HG02642 (cell line): ENCODE measurements at regions not wholly inside any gene's neighbourhood (a gene's known extent, or its start where the extent isn't known, plus 50 kb on each side); places are given as distances from the start of the nearest gene placed in this dataset.

Experiments used
- ATAC-seq: cut with Tn5 transposase; IDR thresholded peaks from one replicate; pipeline ENCODE4 v1.9.1; 2021; ENCODE audit warnings: mild to moderate bottlenecking; ENCODE audit not compliant: unreplicated experiment, poor library complexity

DNA sequence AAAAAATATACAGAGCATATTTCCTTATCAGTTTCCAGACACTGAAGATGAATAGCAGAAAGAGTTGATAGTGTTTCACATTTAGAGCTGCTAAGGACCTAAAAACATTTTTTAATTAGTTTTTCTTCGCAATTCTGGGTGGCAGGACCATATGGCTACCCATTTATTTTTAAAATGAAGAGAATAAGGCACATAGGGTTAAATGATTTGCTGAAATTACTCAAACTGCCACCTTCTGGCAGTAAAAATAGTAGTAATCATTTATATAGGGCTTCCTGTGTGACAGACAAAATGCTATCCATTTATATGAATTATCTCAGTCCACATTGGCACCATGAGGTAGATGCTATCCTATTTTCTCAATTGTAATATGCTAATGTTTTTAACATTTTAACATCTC is 108.6 kb upstream of the CCDC196 start:
- ATAC-seq = no peak

DNA sequence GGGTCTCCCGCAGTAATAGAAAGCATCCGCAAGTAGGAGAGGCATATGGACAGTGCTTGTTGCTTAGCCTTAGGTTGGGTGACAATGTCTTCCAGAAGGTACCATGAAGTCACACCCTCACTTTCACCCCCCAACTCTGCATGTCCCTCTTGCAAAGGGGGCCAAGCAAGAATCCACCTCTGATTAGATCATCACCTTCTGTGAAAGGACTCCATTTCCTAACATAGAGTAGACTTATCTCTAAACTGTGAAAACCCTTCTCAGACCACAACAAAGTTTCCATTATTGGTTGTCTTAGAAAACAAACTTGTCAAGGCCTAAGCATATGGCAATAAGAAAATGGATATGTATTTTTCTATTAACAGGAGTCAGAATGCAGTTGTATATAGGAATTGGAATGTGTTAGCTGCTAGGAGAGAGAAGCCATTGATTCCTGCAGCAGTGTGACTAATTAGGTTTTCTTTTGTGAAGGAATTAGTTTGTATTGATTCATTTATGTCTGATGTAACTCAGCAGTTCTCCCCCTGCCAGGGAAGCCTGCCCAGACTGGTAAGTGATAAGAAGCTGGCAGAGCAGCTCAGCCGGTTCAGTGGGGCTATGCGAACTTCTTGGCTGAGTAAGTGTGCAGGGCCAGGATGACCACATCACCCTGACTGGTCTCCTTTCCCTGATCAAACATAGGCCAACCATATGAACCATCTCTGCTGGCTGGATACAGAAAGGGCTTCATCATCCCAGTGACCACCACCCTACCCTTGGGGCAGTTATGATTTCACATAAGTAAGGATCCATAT is 107.3 kb upstream of the CCDC196 start:
- ATAC-seq = no peak

DNA sequence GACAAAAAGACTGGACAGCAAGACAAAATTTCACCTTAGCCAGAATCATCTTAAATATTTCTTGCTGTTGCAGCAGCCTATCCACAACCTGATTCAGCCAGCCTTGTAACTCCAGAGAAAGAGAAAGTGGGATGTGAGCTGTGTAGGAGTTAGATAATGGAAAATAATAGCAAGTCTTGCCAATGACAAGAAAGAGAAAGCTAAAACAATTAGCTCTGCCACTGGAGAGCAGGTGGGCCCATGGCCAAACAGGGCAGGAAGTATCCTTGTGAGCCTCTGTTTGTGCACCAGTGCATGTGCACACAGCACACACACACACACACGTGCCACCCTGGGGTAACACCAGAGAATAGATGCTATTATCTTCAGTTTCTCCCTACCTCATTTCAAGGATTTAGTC is 106.0 kb upstream of the CCDC196 start:
- ATAC-seq = no peak

DNA sequence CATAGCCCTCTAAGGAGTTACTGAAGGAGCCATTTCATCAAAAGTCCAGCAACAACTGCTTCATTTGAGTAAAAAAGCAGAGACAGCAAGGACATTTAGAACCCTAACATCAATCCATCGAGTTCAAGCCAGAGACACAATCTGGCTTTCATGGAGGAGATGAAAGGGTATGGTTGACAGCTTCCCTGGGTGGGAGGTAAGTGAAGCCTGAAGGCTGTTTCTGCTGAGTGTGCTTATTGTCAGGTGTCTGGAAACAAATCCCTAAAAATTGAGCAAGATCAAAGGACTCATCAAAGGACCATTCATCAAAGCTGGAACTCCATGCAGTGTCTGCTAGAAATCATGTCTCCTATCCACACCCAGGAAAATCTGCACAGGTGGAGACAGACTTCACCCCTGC is 104.4 kb upstream of the CCDC196 start:
- no peak for ATAC-seq

DNA sequence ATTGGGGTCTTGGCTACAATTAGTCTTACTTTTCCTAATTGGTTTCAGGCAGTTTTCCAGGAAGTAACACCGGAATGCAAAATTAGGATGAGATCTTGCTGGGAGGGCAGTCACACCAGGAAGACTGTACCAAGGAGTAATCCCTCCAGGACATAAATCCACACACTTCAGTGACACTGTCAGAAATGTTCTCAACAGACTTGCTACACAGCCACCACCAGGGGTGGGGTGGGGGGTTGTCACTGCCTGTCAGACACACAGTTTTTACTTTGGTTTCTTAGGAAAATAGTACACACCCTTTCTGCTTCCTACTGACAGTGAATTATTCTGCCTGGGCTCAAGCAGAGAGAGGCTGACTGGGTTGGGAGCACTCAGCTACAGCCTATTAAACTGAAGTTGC is 102.9 kb upstream of the CCDC196 start:
- ATAC-seq = no peak

DNA sequence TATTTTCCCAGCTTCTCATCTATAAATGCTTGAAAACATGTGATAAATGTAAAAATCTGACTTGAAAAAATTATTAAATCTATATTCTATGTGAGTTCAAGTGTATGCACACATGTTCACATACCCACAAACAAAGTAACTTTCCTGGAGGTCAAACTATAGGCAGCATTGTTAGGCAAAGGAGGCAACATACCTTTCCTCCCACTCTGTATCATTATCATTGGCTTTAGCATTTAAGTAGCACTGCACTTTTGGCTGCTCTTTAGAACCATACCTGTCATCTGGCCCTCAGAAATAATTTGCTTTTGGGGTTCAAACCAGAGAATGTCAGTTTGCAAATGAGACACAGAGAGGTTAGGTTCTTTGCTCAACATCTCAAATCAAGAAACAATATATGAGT is 102.4 kb upstream of the CCDC196 start:
- ATAC-seq = no peak

GRCh38 chr14:66388516-66388915 is 97.7 kb upstream of the CCDC196 start:
- ATAC-seq = no peak

DNA sequence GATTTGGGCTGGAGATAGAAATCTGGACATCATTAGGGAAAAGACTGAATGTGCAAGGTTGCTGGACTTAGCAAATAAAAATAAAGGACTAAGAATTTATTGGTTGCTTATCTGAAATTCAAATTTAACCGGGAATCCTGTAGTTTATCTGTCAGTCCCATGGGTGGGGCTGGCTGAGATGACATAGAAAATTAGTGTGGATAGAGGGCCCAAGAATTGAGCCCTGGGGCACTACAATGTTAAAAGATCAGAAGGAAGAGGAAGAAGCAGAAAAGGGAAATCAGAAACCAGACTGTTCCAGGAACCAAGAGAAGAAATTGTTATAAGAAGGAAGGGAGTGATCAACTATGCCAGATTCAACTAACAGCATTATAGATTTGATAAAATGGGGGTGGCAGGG is 96.7 kb upstream of the CCDC196 start:
- ATAC-seq = no peak

GRCh38 chr14:66395300-66395699 is 90.9 kb upstream of the CCDC196 start:
- ATAC-seq = no peak

GRCh38 chr14:66396164-66396563 is 90.0 kb upstream of the CCDC196 start:
- no peak for ATAC-seq

DNA sequence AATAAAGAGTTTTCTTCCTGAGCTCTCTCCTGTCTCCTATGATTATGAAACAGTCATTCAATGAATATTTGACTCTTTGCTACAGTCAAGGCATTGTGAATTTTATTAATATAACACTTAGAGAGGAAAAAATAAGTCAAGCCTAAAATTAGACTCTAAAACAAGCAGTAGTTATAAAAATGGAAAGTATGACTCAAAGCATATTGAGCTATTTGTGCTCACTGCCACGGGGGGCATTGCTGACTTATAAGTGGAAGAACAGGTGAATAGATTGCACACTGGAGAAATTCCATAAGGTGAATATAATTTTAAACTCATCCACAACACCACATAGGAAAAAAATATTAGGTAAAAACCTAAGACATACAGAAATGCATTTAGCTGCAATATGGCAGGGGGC is 87.7 kb upstream of the CCDC196 start:
- no peak for ATAC-seq

GRCh38 chr14:66401449-66402095 is 84.6 kb upstream of the CCDC196 start:
- ATAC-seq = no peak

GRCh38 chr14:66403183-66403582 is 83.0 kb upstream of the CCDC196 start:
- ATAC-seq = no peak

DNA sequence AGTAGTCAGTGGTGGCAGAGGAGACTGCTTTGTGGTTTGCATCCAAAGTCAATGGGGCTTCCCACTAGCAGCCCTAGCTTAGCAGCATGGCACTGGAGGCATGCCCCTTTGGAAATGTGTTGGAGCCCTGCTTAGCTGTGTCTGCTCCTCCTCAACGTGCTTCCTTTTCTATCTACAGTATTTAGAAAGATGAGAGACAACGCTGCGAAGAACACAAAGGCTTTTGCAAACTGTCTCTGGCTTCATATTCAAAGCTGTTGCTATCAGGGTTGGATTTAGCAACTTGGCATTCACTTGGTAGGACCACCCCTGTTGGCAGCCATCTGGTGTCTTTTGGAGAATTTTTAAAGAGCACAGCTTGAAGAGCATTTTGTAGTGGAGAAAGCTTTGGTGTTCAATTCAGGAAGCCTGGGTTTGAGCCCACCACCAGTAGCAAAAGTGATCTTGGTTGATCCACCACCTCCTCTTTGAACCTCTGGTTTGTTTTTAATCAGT is 82.1 kb upstream of the CCDC196 start:
- ATAC-seq = no peak

GRCh38 chr14:66405158-66405557 is 81.0 kb upstream of the CCDC196 start:
- no peak for ATAC-seq

DNA sequence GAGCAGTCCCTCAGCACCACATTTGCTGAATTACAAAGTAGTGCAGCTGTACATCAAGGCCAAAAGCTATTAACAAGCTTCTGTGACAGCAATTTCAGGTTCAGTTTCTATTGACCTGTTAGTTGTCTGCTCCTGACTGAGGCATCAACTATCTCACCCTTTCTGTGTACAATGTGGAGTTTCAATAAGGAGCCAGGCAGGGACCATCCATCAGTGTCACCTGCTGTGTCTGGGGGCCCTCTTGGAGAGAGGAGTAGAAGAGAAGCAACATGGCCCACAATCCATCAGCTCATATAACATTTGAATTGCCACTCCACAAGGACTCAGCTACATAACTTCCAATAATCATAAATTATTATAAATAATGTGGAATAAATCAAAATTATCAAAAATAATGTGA is 72.3 kb upstream of the CCDC196 start:
- ATAC-seq = no peak

- ATAC-seq = no peak
These were observed 71.7 kb upstream of the CCDC196 start for GRCh38 chr14:66414511-66414910.

GRCh38 chr14:66420251-66421006 is 65.7 kb upstream of the CCDC196 start:
- no peak for ATAC-seq

DNA sequence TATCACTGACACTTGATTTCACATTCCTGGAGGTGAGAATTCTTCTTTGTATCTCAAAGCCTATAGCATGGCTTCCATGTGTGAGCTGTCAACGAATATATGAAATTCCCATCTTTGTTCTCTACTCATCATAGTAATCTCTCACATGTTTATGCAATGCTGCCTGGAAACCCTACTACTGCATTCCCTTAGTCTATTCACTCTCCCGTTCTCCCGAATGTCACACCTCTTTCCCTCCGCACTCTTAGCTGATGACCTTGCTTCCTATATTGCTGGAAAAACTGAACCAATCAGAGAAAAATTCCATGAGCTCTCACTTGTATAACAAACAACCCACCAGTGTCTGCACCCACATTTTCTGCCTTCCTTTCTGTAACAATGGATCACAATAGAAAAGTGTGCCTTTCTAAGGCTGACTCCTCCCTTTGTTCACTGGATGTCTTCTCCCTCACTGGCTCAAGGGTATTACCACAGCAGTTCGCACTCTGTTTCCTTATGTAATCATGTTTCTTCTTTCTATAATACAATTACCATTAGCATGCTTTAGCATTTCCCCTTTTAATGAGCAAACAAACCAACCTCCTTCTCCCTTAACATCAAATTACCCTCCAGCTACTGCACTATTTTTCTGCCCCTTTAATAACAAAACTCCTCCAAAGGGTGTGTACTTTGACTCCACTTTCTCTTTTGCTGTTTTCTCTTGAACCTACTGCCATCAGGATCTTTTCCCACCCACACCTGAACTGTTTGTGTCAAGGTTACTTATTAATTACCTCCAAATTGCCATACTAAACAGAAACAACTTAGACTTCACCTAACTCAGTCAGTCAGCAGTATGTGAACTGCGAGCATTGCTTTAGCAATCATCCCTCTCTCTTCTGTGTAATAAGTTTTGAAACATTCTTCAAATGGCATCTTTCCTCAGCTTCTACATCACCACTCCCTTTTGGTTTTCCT is 63.9 kb upstream of the CCDC196 start:
- no peak for ATAC-seq

- ATAC-seq = no peak
These were observed 60.8 kb upstream of the CCDC196 start for GRCh38 chr14:66425402-66425801.
